CD4-positive, alpha-beta memory T cell (primary cell): ENCODE measurements at regions not wholly inside any gene's neighbourhood (a gene's known extent, or its start where the extent isn't known, plus 50 kb on each side); places are given as distances from the start of the nearest gene placed in this dataset.

Experiments
- CTCF ChIA-PET: fragments of 350-600 bp; sonication (Branson Sonifier 250); formaldehyde crosslinking; loops from one replicate; lab custom pipeline; 2021; ENCODE audit warnings: inconsistent platforms; ENCODE audit not compliant: partially characterized antibody; lab: Charles Lee
- POLR2A ChIA-PET: fragments of 350-600 bp; sonication (Branson Sonifier 250); formaldehyde crosslinking; loops from one replicate; lab custom pipeline; 2021; ENCODE audit not compliant: partially characterized antibody; lab: Charles Lee
- DNase-seq, 5 donors: peaks; one replicate each; pipeline versions ENCODE4 v3.0.0 to v3.0.0-alpha.2; 2020 to 2022; ENCODE audit warnings: mixed read lengths in 1 of 5
- H3K27ac ChIP-seq: one replicate; pipeline ENCODE4 v1.7.0; 2013; ENCODE audit warnings: low read depth, low read length
- H3K27me3 ChIP-seq: 2 replicates; pipeline ENCODE4 v1.7.0; 2013; ENCODE audit warnings: mild to moderate bottlenecking, low read length, moderate library complexity; ENCODE audit not compliant: insufficient read depth
- H3K36me3 ChIP-seq: 2 replicates; pipeline ENCODE4 v1.7.0; 2013; ENCODE audit warnings: mild to moderate bottlenecking, low read length, moderate library complexity; ENCODE audit not compliant: insufficient read depth
- H3K4me1 ChIP-seq: 2 replicates; pipeline ENCODE4 v1.7.0; 2013; ENCODE audit warnings: mild to moderate bottlenecking, low read length, moderate library complexity; ENCODE audit not compliant: insufficient read depth
- H3K4me3 ChIP-seq, 2 donors: one replicate each; pipeline ENCODE4 v1.7.0; 2013; ENCODE audit warnings: low read length in 2 of 2, mild to moderate bottlenecking in 1 of 2
- H3K9me3 ChIP-seq, 2 donors: one replicate each; pipeline ENCODE4 v1.7.0; 2013; ENCODE audit warnings: low read length in 2 of 2, control low read depth in 1 of 2; ENCODE audit not compliant: control insufficient read depth in 1 of 2
- H3K27ac Mint-ChIP-seq, 7 donors: one replicate each; pipeline ENCODE4 v1.8.0; 2020 to 2021; ENCODE audit warnings: mixed read lengths in 7 of 7, mild to moderate bottlenecking in 6 of 7, inconsistent platforms in 3 of 7, moderate library complexity in 3 of 7
- H3K27me3 Mint-ChIP-seq, 2 donors: one replicate each; pipeline ENCODE4 v1.8.0; 2020 to 2021; ENCODE audit warnings: mixed read lengths in 2 of 2
- H3K36me3 Mint-ChIP-seq, 2 donors: one replicate each; pipeline ENCODE4 v1.8.0; 2020 to 2021; ENCODE audit warnings: mixed read lengths in 2 of 2, inconsistent platforms in 1 of 2, mild to moderate bottlenecking in 1 of 2
- H3K4me1 Mint-ChIP-seq, 4 donors: one replicate each; pipeline ENCODE4 v1.8.0; 2020 to 2021; ENCODE audit warnings: mixed read lengths in 4 of 4, mild to moderate bottlenecking in 1 of 4
- H3K4me3 Mint-ChIP-seq, 8 donors: one replicate each; pipeline ENCODE4 v1.8.0; 2020 to 2021; ENCODE audit warnings: mixed read lengths in 8 of 8, mild to moderate bottlenecking in 7 of 8, moderate library complexity in 6 of 8, inconsistent platforms in 3 of 8
- H3K9me3 Mint-ChIP-seq, 8 donors: one replicate each; pipeline ENCODE4 v1.8.0; 2020 to 2021; ENCODE audit warnings: mixed read lengths in 8 of 8, mild to moderate bottlenecking in 5 of 8, inconsistent platforms in 3 of 8, moderate library complexity in 1 of 8
- intact Hi-C: fragments of 100-400 bp; cut with micrococcal nuclease; formaldehyde crosslinking; loops from one replicate; pipeline ENCODE4 v1.15.1; 2023

DNA sequence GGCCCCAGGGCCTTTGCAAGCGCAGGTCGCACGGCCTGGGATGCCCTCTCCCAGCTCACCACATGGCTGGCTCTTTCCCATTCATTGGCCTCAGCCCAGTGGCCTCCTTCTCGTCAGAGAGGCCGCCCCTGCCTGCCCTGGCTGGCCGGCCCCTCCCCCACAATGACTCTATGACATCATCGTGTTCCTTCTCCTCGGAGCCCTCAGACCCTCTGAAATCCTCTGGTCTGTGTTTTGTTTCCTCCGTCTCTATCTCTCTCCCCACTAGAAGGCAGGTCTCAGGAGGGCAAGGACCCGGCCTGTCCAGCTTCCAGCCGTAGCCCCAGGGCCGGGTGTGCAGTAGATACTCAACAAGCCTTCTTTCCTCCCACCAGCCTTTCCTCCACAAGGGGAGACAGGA is 164.8 kb upstream of the FOXF1 start:
- H3K27me3 ChIP-seq, result no peaks in the 10 kb centered on the region
- ChIA-PET POLR2A (no interaction called here), CTCF (no interaction called here)
- intact Hi-C loops, result no loop called here
- H3K4me1 ChIP-seq, result no peaks in the 10 kb centered on the region
- H3K27ac ChIP-seq, result no peak overlapping the region
- no peak overlapping the region for H3K4me3 ChIP-seq
- Mint-ChIP-seq H3K4me3 (no peak overlapping the region), H3K9me3 (peaks cover 0 to 3% (median 0%) of the 10 kb centered on the region in 8 donors), H3K36me3 (no peaks in the 10 kb centered on the region), H3K27me3 (peaks cover 15 to 26% of the 10 kb centered on the region in 2 donors), H3K4me1 (no peaks in the 10 kb centered on the region), H3K27ac (no peak overlapping the region)
- no peaks in the 10 kb centered on the region for H3K9me3 ChIP-seq
- no peaks in the 10 kb centered on the region for H3K36me3 ChIP-seq
- DNase-seq, result no peak

DNA sequence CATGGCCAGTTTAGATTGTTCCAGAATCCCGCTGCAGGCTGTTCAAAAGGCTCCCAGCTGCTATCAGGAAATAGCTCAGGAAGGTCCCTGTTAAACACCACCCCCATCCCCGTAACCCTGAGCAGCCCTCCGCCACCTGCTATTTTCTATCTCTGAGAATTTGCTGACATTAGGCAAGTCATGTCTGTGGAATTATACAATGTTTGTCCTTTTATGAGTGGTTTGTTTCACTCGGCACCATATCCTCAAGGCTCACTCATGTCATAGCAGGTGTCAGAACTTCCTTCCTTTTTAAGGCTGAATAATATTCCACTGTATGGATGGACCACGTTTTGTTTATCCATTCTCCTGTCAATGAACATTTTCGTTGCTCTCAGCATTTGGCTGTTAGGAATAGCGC is 164.3 kb upstream of the FOXF1 start:
- Mint-ChIP-seq H3K27me3 (peaks cover 15 to 28% of the 10 kb centered on the region in 2 donors), H3K27ac (no peak overlapping the region), H3K9me3 (peaks cover 0 to 3% (median 0%) of the 10 kb centered on the region in 8 donors), H3K4me1 (no peaks in the 10 kb centered on the region), H3K36me3 (no peaks in the 10 kb centered on the region), H3K4me3 (no peak overlapping the region)
- CTCF ChIA-PET, result no interaction called here
- no peak overlapping the region for H3K4me3 ChIP-seq
- no peak overlapping the region for H3K27ac ChIP-seq
- intact Hi-C loops, result no loop called here
- H3K4me1 ChIP-seq, result no peaks in the 10 kb centered on the region
- no peak for DNase-seq
- H3K36me3 ChIP-seq, result no peaks in the 10 kb centered on the region
- H3K9me3 ChIP-seq, result no peaks in the 10 kb centered on the region
- H3K27me3 ChIP-seq, result no peaks in the 10 kb centered on the region
- POLR2A ChIA-PET, result no interaction called here

DNA sequence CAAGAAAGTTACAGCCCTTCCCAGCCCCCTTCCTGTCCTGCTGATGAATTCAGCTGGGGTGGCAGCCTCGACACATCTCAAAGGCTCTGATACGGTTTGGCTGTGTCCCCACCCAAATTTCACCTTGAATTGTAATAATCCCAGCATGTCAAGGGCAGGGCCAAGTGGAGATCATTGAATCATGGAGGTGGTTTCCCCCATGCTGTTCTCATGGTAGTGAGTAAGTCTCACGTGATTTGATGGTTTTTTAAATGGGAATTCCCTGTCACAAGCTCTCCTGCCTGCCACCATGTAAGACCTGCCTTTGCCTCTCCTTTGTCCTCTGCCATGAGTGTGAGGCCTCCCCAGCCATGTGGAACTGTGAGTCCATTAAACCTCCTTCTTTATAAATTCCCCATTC is 163.2 kb upstream of the FOXF1 start:
- Mint-ChIP-seq H3K4me3 (no peak overlapping the region), H3K36me3 (no peaks in the 10 kb centered on the region), H3K27me3 (peaks cover 13 to 24% of the 10 kb centered on the region in 2 donors), H3K4me1 (no peaks in the 10 kb centered on the region), H3K27ac (no peak overlapping the region), H3K9me3 (peaks cover 0 to 3% (median 0%) of the 10 kb centered on the region in 8 donors)
- intact Hi-C loops, result no loop called here
- Histone ChIP-seq H3K4me3 (no peak overlapping the region), H3K27ac (no peak overlapping the region), H3K4me1 (no peaks in the 10 kb centered on the region), H3K9me3 (no peaks in the 10 kb centered on the region), H3K27me3 (no peaks in the 10 kb centered on the region), H3K36me3 (no peaks in the 10 kb centered on the region)
- POLR2A ChIA-PET, result no interaction called here
- CTCF ChIA-PET, result no interaction called here
- DNase-seq, result no peak

DNA sequence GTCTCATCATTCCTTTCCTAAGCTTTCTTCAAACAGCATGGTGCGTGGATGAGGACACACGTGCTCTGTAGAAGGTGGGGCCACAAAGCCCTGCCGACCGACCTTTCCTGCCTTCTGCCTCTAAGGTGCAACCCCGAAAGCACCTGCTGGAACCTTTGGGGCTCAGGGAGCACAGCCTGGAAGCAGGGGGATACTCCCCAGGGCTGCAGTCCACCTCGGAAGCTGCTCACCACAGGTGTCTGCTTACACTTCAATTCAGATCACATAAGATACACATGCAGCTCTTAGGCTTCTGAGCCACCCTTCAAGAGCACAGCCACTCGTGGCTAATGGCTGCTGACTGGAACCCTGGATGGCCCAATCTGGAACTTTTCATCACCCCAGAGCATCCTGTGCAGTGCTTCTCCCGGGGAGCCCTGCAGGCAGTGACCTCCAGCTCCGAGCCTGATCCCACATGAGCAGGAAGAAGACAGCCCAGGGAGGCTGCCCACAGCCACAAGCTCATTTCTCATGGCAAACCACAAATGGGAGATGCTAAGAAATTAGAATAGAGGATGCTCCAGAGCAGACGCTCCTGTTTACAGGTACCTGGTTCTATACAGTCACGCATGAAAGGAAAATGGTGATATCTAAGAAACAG is 162.3 kb upstream of the FOXF1 start:
- no peak overlapping the region for H3K4me3 ChIP-seq
- ChIA-PET POLR2A (no interaction called here), CTCF (no interaction called here)
- H3K4me1 ChIP-seq, result no peaks in the 10 kb centered on the region
- no peaks in the 10 kb centered on the region for H3K36me3 ChIP-seq
- intact Hi-C loops, result no loop called here
- Mint-ChIP-seq H3K4me3 (no peak overlapping the region), H3K36me3 (no peaks in the 10 kb centered on the region), H3K27ac (no peak overlapping the region), H3K9me3 (peaks cover 0 to 3% (median 0%) of the 10 kb centered on the region in 8 donors), H3K27me3 (peaks cover 10 to 21% of the 10 kb centered on the region in 2 donors), H3K4me1 (no peaks in the 10 kb centered on the region)
- no peaks in the 10 kb centered on the region for H3K9me3 ChIP-seq
- H3K27me3 ChIP-seq, result no peaks in the 10 kb centered on the region
- DNase-seq, result no peak
- no peak overlapping the region for H3K27ac ChIP-seq

DNA sequence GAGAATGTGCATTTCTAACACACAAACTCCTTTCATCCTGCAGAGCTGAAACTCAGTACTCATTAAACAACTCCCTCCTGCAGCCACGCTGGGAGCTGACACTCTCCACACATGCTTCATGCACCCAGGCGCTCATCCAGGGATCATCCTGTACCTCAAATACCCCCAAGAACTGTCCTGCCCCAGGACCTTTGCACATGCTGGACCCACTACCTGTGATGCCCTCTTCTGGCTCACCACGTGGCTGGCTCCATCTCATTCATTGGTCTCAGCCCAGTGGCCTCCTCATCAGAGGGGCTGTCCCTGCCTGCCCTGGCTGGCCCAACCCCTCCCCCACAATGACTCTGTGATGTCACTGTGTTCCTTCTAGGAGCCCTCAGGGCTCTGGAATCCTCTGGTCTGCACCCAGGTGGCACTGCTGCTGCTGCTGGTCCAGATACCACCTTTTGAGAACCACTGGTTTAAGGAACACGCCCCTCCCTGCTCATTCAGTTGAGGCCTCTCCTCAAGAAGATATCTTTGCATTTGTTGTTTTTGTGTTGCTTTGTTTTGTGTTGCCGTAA is 160.9 kb upstream of the FOXF1 start:
- no peak for DNase-seq
- no peaks in the 10 kb centered on the region for H3K36me3 Mint-ChIP-seq
- peaks cover 0 to 2% (median 0%) of the 10 kb centered on the region in 8 donors for H3K9me3 Mint-ChIP-seq
- no peaks in the 10 kb centered on the region for H3K4me1 ChIP-seq
- H3K4me3 Mint-ChIP-seq, result no peak overlapping the region
- ChIA-PET POLR2A (no interaction called here), CTCF (no interaction called here)
- no peaks in the 10 kb centered on the region for H3K4me1 Mint-ChIP-seq
- H3K36me3 ChIP-seq, result no peaks in the 10 kb centered on the region
- no peaks in the 10 kb centered on the region for H3K9me3 ChIP-seq
- H3K27ac ChIP-seq, result no peak overlapping the region
- H3K27me3 ChIP-seq, result no peaks in the 10 kb centered on the region
- no peak overlapping the region for H3K4me3 ChIP-seq
- H3K27me3 Mint-ChIP-seq, result peaks cover 11 to 21% of the 10 kb centered on the region in 2 donors
- intact Hi-C loops, result no loop called here
- H3K27ac Mint-ChIP-seq, result no peak overlapping the region

DNA sequence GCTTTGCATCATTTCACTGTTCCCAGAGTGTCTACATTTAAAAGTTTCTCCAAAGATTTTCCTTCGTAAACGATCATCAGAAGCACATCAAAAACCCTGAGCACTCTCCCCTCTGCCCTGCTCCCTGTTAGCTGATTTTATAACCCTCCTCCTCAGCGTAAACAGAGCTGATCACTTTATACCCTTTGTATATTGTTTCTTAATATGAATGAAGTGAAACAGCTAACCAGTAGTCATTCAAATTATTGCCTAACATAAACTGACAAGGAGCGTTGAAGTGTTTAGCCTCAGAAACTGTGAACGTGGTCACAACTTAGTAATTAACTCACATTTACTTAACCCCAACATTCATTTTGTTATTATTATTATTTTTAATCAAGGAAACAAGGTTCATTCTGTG is 160.0 kb upstream of the FOXF1 start:
- Mint-ChIP-seq H3K36me3 (no peaks in the 10 kb centered on the region), H3K4me3 (no peak overlapping the region), H3K9me3 (peaks cover 0 to 6% (median 2%) of the 10 kb centered on the region in 8 donors), H3K27ac (no peak overlapping the region), H3K4me1 (no peaks in the 10 kb centered on the region), H3K27me3 (peaks cover 13 to 21% of the 10 kb centered on the region in 2 donors)
- Histone ChIP-seq H3K27me3 (no peaks in the 10 kb centered on the region), H3K9me3 (no peaks in the 10 kb centered on the region), H3K4me3 (no peak overlapping the region), H3K27ac (no peak overlapping the region), H3K4me1 (no peaks in the 10 kb centered on the region), H3K36me3 (no peaks in the 10 kb centered on the region)
- intact Hi-C loops, result no loop called here
- no peak for DNase-seq
- CTCF ChIA-PET, result no interaction called here
- POLR2A ChIA-PET, result no interaction called here

DNA sequence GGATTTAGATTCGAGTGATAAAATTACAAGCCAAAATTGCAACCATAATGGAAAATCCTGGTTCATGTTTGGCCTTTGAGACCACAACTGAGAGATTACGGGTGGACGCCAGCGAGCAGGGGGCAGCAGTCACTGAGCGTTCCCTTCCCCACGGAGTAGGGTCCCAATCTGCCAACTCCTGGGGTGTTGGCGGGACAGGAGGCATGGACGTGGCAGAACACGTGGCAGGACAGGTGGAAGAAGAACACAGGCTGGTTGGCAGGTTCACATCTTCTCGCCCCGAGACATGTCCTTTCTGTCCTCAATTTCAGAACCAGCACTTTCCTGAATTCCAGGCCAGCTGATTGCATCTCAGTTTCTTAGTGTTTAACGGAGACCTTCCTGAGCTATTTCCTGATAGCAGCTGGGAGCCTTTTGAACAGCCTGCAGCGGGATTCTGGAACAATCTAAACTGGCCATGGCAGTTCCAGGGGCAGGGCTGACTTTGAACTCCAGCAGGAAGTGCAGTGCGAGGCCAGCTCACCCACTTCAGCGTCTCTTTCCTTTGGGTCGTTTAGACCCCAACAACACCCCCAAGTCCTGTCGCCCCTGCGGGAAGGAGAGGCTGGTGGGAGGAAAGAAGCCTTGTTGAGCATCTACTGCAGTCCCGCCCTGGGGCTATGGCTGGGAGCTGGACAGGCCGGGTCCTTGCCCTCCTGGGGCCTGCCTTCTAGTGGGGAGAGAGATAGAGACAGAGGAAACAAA is 159.1 kb upstream of the FOXF1 start:
- no peaks in the 10 kb centered on the region for H3K4me1 ChIP-seq
- no peaks in the 10 kb centered on the region for H3K27me3 ChIP-seq
- H3K27ac Mint-ChIP-seq, result no peak overlapping the region
- no peak overlapping the region for H3K4me3 ChIP-seq
- H3K4me3 Mint-ChIP-seq, result no peak overlapping the region
- intact Hi-C loops, result no loop called here
- no peaks in the 10 kb centered on the region for H3K4me1 Mint-ChIP-seq
- H3K27ac ChIP-seq, result no peak overlapping the region
- peaks cover 0 to 15% (median 7%) of the 10 kb centered on the region in 8 donors for H3K9me3 Mint-ChIP-seq
- H3K9me3 ChIP-seq, result no peaks in the 10 kb centered on the region
- DNase-seq, result no peak
- H3K36me3 Mint-ChIP-seq, result no peaks in the 10 kb centered on the region
- CTCF ChIA-PET, result no interaction called here
- peaks cover 14 to 19% of the 10 kb centered on the region in 2 donors for H3K27me3 Mint-ChIP-seq
- POLR2A ChIA-PET, result no interaction called here
- H3K36me3 ChIP-seq, result no peaks in the 10 kb centered on the region
